OCI-LY7 (cell line): ENCODE measurements at regions not wholly inside any gene's neighbourhood (a gene's known extent, or its start where the extent isn't known, plus 50 kb on each side); places are given as distances from the start of the nearest gene placed in this dataset.

Experiments
- BruUV-seq: library from RNA; stranded (reverse); fragments of 400-500 nt; replicated peaks from 2 replicates; lab custom pipeline; 2021; lab: Mats Ljungman, UMichigan
- CTCF ChIA-PET: fragments of 300-600 bp; sonication (Branson Sonifier 250); formaldehyde crosslinking; loops from one replicate; lab custom pipeline; 2022; ENCODE audit warnings: antibody characterized with exemption; ENCODE audit not compliant: unreplicated experiment; lab: Charles Lee
- POLR2A ChIA-PET: fragments of 300-600 bp; sonication (Branson Sonifier 250); formaldehyde crosslinking; loops from one replicate; lab custom pipeline; 2022; ENCODE audit warnings: antibody characterized with exemption; lab: Charles Lee
- DNase-seq: peaks from one replicate; pipeline ENCODE4 v3.0.0-alpha.2; 2015; ENCODE audit warnings: low spot score
- H2AFZ ChIP-seq: fragments of 200-600 bp; sonication (generic), shearing (Covaris generic); 2 replicates; pipeline ENCODE4 v1.6.1; 2014; ENCODE audit warnings: mild to moderate bottlenecking, antibody characterized with exemption, low read length, moderate library complexity
- H3K27ac ChIP-seq: fragments of 200-600 bp; sonication (generic); 2 replicates; pipeline ENCODE4 v1.5.1; 2014; ENCODE audit warnings: mixed run types, low read depth, mild to moderate bottlenecking, moderate library complexity, low read length, inconsistent platforms; ENCODE audit not compliant: poor library complexity, severe bottlenecking
- H3K36me3 ChIP-seq: fragments of 200-600 bp; sonication (generic); 2 replicates; pipeline ENCODE4 v1.6.1; 2014; ENCODE audit warnings: mild to moderate bottlenecking, antibody characterized with exemption, low read length, moderate library complexity, mixed read lengths; ENCODE audit not compliant: insufficient read depth
- H3K4me1 ChIP-seq: fragments of 200-600 bp; sonication (generic); 2 replicates; pipeline ENCODE4 v1.5.1; 2014; ENCODE audit warnings: mild to moderate bottlenecking, low read length; ENCODE audit not compliant: insufficient read depth, poor library complexity, severe bottlenecking
- H3K4me2 ChIP-seq: fragments of 200-600 bp; sonication (generic); 2 replicates; pipeline ENCODE4 v1.6.1; 2014; ENCODE audit warnings: mild to moderate bottlenecking, low read length
- H3K4me3 ChIP-seq: fragments of 200-600 bp; sonication (generic); 2 replicates; pipeline ENCODE4 v1.5.1; 2014; ENCODE audit warnings: mild to moderate bottlenecking, low read depth, low read length; ENCODE audit not compliant: poor library complexity, severe bottlenecking
- H3K79me2 ChIP-seq: fragments of 200-600 bp; sonication (generic); 2 replicates; pipeline ENCODE4 v1.6.1; 2016; ENCODE audit warnings: low read depth, mild to moderate bottlenecking, low read length, moderate library complexity, mixed read lengths; ENCODE audit not compliant: insufficient read depth
- H3K9me2 ChIP-seq: fragments of 200-600 bp; sonication (generic); 2 replicates; pipeline ENCODE4 v1.6.1; 2016; ENCODE audit warnings: mild to moderate bottlenecking, low read length, mixed read lengths; ENCODE audit not compliant: insufficient read depth
- H3K9me3 ChIP-seq: fragments of 200-600 bp; sonication (generic); 2 replicates; pipeline ENCODE4 v1.6.1; 2014; ENCODE audit warnings: mild to moderate bottlenecking, mixed run types, low read length, mixed read lengths
- H4K20me1 ChIP-seq: fragments of 200-600 bp; sonication (generic); 2 replicates; pipeline ENCODE4 v1.6.1; 2014; ENCODE audit warnings: mild to moderate bottlenecking, antibody characterized with exemption, low read length, moderate library complexity, mixed read lengths; ENCODE audit not compliant: insufficient read depth
- EZH2phosphoT487 ChIP-seq: fragments of 200-600 bp; sonication (generic); IDR thresholded peaks from 2 replicates; pipeline ENCODE4 v1.6.1; 2018; ENCODE audit warnings: low read depth, borderline replicate concordance, mild to moderate bottlenecking, mixed run types, antibody characterized with exemption, low read length, moderate library complexity, mixed read lengths
- intact Hi-C: fragments of 100-400 bp; cut with micrococcal nuclease; formaldehyde crosslinking; loops from one replicate; pipeline ENCODE4 v1.10.0; 2022; ENCODE audit not compliant: unreplicated experiment
- TF ChIP-seq, protein P1 (sequence below): fragments of 200-600 bp; sonication (generic); conservative IDR thresholded peaks from 2 replicates; pipeline ENCODE4 v1.5.1; 2014; ENCODE audit warnings: mild to moderate bottlenecking, antibody characterized with exemption, low read length, moderate library complexity, mixed read lengths

DNA sequence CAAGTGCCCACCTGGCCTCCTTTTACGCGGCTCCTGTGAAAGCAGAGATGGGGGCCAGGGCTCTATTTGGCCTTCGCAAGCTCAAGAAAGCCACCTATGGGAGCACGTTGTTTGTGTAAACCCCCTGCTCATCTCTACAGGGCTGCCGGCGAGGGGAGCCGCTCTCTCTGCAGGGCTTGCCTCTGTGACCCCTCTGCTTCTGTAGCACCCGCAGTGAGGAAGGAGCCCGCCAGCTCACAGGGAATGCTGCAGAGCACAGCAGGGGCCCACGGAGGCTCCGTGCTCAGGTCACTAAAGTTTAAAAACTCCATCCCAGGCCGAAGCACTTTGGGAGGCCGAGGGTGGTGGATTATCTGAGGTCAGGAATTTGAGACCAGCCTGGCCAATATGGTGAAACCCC, 376.8 kb downstream of the IRX2 start:
- Histone ChIP-seq H3K9me2 (no peaks in the 10 kb centered on the region), H3K4me3 (no peak overlapping the region), H4K20me1 (no peaks in the 10 kb centered on the region), H3K4me1 (no peaks in the 10 kb centered on the region), H3K36me3 (no peaks in the 10 kb centered on the region), H3K4me2 (no peak overlapping the region), H3K79me2 (no peaks in the 10 kb centered on the region), H3K27ac (no peak overlapping the region), H2AFZ (no peak overlapping the region), H3K9me3 (no peaks in the 10 kb centered on the region)
- BruUV-seq: no TSS peak
- CTCF ChIA-PET: no interaction called here
- intact Hi-C loops: no loop called here
- TF ChIP-seq, protein P1, sequence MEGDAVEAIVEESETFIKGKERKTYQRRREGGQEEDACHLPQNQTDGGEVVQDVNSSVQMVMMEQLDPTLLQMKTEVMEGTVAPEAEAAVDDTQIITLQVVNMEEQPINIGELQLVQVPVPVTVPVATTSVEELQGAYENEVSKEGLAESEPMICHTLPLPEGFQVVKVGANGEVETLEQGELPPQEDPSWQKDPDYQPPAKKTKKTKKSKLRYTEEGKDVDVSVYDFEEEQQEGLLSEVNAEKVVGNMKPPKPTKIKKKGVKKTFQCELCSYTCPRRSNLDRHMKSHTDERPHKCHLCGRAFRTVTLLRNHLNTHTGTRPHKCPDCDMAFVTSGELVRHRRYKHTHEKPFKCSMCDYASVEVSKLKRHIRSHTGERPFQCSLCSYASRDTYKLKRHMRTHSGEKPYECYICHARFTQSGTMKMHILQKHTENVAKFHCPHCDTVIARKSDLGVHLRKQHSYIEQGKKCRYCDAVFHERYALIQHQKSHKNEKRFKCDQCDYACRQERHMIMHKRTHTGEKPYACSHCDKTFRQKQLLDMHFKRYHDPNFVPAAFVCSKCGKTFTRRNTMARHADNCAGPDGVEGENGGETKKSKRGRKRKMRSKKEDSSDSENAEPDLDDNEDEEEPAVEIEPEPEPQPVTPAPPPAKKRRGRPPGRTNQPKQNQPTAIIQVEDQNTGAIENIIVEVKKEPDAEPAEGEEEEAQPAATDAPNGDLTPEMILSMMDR: no peak
- no peak for TF ChIP-seq EZH2phosphoT487
- DNase-seq: no peak
- POLR2A ChIA-PET: no interaction called here

DNA sequence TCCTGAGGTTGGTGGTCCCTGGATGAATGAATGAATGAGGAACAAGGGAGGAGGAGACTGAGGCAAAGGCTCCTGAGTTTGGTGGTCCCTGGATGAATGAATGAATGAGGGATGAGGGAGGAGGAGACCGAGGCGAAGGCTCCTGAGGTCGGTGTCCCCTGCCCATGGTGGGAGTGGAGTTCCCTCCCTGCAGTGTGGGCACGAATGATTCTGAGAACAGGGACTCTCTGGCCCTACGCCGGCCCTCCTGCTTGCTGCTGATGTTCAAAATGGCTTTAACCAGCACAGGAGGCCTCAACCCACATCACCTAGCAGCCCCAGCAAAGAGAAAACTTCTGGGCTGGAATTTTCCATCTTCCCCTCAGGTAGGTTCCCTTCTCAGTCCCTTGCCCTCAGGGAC, 377.8 kb downstream of the IRX2 start:
- Histone ChIP-seq H2AFZ (no peak overlapping the region), H3K4me3 (no peak overlapping the region), H3K79me2 (no peaks in the 10 kb centered on the region), H4K20me1 (no peaks in the 10 kb centered on the region), H3K4me2 (no peak overlapping the region), H3K36me3 (no peaks in the 10 kb centered on the region), H3K9me3 (no peaks in the 10 kb centered on the region), H3K4me1 (no peaks in the 10 kb centered on the region), H3K9me2 (no peaks in the 10 kb centered on the region), H3K27ac (no peak overlapping the region)
- intact Hi-C loops: no loop called here
- no peak for DNase-seq
- ChIA-PET CTCF (no interaction called here), POLR2A (no interaction called here)
- no TSS peak for BruUV-seq
- TF ChIP-seq, protein P1: no peak
- TF ChIP-seq EZH2phosphoT487: no peak

DNA sequence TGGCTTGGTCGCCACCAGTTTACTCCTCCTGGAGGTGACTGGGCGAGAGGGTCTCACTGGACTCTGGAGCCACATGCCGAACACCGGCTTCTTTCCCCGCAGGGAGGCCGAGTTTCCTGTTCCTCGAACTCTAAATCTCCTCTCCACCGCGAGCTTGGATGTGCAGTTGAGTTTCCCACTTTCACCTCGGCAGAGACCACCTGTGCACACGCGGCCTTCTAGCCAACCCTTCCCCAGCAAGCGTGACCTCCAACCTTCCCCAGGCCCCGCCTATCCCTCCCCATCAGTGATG, 380.1 kb downstream of the IRX2 start:
- CTCF ChIA-PET: no interaction called here
- TF ChIP-seq, protein P1: no peak
- no peak for TF ChIP-seq EZH2phosphoT487
- no peak overlapping the region for H3K4me2 ChIP-seq

More for the DNA sequence above, 380.1 kb downstream of the IRX2 start:
- BruUV-seq: no TSS peak
- no peaks in the 10 kb centered on the region for H3K9me3 ChIP-seq
- H3K27ac ChIP-seq: no peak overlapping the region
- no peaks in the 10 kb centered on the region for H3K9me2 ChIP-seq
- intact Hi-C loops: no loop called here
- no peaks in the 10 kb centered on the region for H3K36me3 ChIP-seq
- H2AFZ ChIP-seq: no peak overlapping the region
- no peak for DNase-seq
- POLR2A ChIA-PET: no interaction called here
- H4K20me1 ChIP-seq: no peaks in the 10 kb centered on the region
- H3K79me2 ChIP-seq: no peaks in the 10 kb centered on the region
- no peaks in the 10 kb centered on the region for H3K4me1 ChIP-seq
- H3K4me3 ChIP-seq: no peak overlapping the region
